ENCODE measurements at regions not wholly inside any gene's neighbourhood (a gene's known extent, or its start where the extent isn't known, plus 50 kb on each side); places are given as distances from the start of the nearest gene placed in this dataset.

- no peak for DNase-seq
These were observed 80.9 kb upstream of the KLF13 start for GRCh38 chr15:31245756-31246155.

- DNase-seq, result no peak
These were observed 79.2 kb upstream of the KLF13 start for GRCh38 chr15:31247404-31247803.

- DNase-seq, result no peak
These were observed 78.4 kb upstream of the KLF13 start for GRCh38 chr15:31248263-31248662.

GRCh38 chr15:31248951-31249350 is 77.7 kb upstream of the KLF13 start:
- no peak for DNase-seq

GRCh38 chr15:31250033-31250432 is 76.6 kb upstream of the KLF13 start:
- no peak for DNase-seq

- no peak for DNase-seq
These were observed 75.5 kb upstream of the KLF13 start for GRCh38 chr15:31251165-31251564.

- DNase-seq, result no peak
These were observed 74.4 kb upstream of the KLF13 start for GRCh38 chr15:31252171-31252785.

GRCh38 chr15:31254431-31255175 is 72.0 kb upstream of the KLF13 start:
- no peak for DNase-seq

GRCh38 chr15:31255176-31255510 is 71.5 kb upstream of the KLF13 start:
- no peak for DNase-seq

GRCh38 chr15:31255732-31256377 is 70.8 kb upstream of the KLF13 start:
- DNase-seq, result no peak

GRCh38 chr15:31256378-31257265 is 70.0 kb upstream of the KLF13 start:
- no peak for DNase-seq

GRCh38 chr15:31257286-31257685 is 69.3 kb upstream of the KLF13 start:
- no peak for DNase-seq

GRCh38 chr15:31258260-31258659 is 68.4 kb upstream of the KLF13 start:
- no peak for DNase-seq

- no peak for DNase-seq
These were observed 66.9 kb upstream of the KLF13 start for GRCh38 chr15:31259562-31260252.

GRCh38 chr15:31260646-31261265 is 65.9 kb upstream of the KLF13 start:
- no peak for DNase-seq

- no peak for DNase-seq
These were observed 65.1 kb upstream of the KLF13 start for GRCh38 chr15:31261266-31262142.

GRCh38 chr15:31262143-31262530 is 64.5 kb upstream of the KLF13 start:
- DNase-seq, result no peak

GRCh38 chr15:31262901-31263671 is 63.5 kb upstream of the KLF13 start:
- DNase-seq, result no peak

- DNase-seq, result no peak
These were observed 62.7 kb upstream of the KLF13 start for GRCh38 chr15:31263751-31264558.
